Dendritic cell treated with granulocyte-macrophage colony-stimulating factor and Interleukin-4, amounts not matched to agents 40 ng/mL and 50 ng/mL, for 4 days (primary cell): ENCODE measurements at regions not wholly inside any gene's neighbourhood (a gene's known extent, or its start where the extent isn't known, plus 50 kb on each side); places are given as distances from the start of the nearest gene placed in this dataset.
"Not testable (repeated sequence)": the region's sequence is repeated elsewhere in the genome, so short reads cannot be mapped to it uniquely, and the experiment has no call there.

Experiments
- H3K27ac Mint-ChIP-seq: one replicate; pipeline ENCODE4 v1.8.0; 2022; ENCODE audit warnings: mild to moderate bottlenecking, mixed read lengths
- H3K27me3 Mint-ChIP-seq: one replicate; pipeline ENCODE4 v1.8.0; 2022; ENCODE audit warnings: mild to moderate bottlenecking, mixed read lengths
- H3K36me3 Mint-ChIP-seq: one replicate; pipeline ENCODE4 v1.8.0; 2022; ENCODE audit warnings: low read depth, mixed read lengths
- H3K4me1 Mint-ChIP-seq: one replicate; pipeline ENCODE4 v1.8.0; 2022; ENCODE audit warnings: low read depth, mixed read lengths
- H3K4me3 Mint-ChIP-seq: one replicate; pipeline ENCODE4 v1.8.0; 2022; ENCODE audit warnings: mild to moderate bottlenecking, moderate library complexity, mixed read lengths
- H3K9me3 Mint-ChIP-seq: one replicate; pipeline ENCODE4 v1.8.0; 2022; ENCODE audit warnings: mixed read lengths
- intact Hi-C: fragments of 100-400 bp; cut with micrococcal nuclease; formaldehyde crosslinking; loops from one replicate; pipeline ENCODE4 v1.15.0; 2022

GRCh38 chr4:82301390-82301789, 72.4 kb downstream of the HNRNPD start:
- H3K4me1 Mint-ChIP-seq, H3K27me3 Mint-ChIP-seq, H3K27ac Mint-ChIP-seq, H3K9me3 Mint-ChIP-seq, intact Hi-C loops, H3K36me3 Mint-ChIP-seq, H3K4me3 Mint-ChIP-seq: not testable (repeated sequence)

- Mint-ChIP-seq H3K27me3 (no peaks in the 10 kb centered on the region), H3K4me1 (peaks cover 16% of the 10 kb centered on the region), H3K36me3 (no peaks in the 10 kb centered on the region), H3K9me3 (no peaks in the 10 kb centered on the region), H3K27ac (no peak overlapping the region), H3K4me3 (no peak overlapping the region)
- intact Hi-C loops, result no loop called here
Measured at GRCh38 chr4:82293304-82293703, 80.5 kb downstream of the HNRNPD start.

- intact Hi-C loops, result loop anchor here (10.0 kb wide), 1 partner anchor 823 kb away; no protein-coding TSS in a partner anchor
- Mint-ChIP-seq H3K36me3 (no peaks in the 10 kb centered on the region), H3K9me3 (no peaks in the 10 kb centered on the region), H3K4me1 (peaks cover 20% of the 10 kb centered on the region), H3K4me3 (no peak overlapping the region), H3K27ac (no peak overlapping the region), H3K27me3 (peaks cover 13% of the 10 kb centered on the region)
Measured at GRCh38 chr4:82287720-82288119, 86.1 kb downstream of the HNRNPD start.

- Mint-ChIP-seq H3K27ac (peak overlapping the region; percentile 57), H3K9me3 (no peaks in the 10 kb centered on the region), H3K27me3 (peaks cover 20% of the 10 kb centered on the region), H3K4me1 (peaks cover 14% of the 10 kb centered on the region), H3K36me3 (no peaks in the 10 kb centered on the region), H3K4me3 (peak overlapping the region; percentile 67)
- intact Hi-C loops, result loop anchor here (2.0 to 10.0 kb wide), 3 partner anchors 86 to 820 kb away; no protein-coding TSS in a partner anchor
Measured at GRCh38 chr4:82284858-82285805, 88.7 kb downstream of the HNRNPD start.

GRCh38 chr4:82284475-82284857, 89.3 kb downstream of the HNRNPD start:
- peaks cover 20% of the 10 kb centered on the region for H3K27me3 Mint-ChIP-seq
- intact Hi-C loops, result loop anchor here (2.0 to 10.0 kb wide), 3 partner anchors 86 to 820 kb away; no protein-coding TSS in a partner anchor
- no peaks in the 10 kb centered on the region for H3K36me3 Mint-ChIP-seq
- peaks cover 14% of the 10 kb centered on the region for H3K4me1 Mint-ChIP-seq
- peak overlapping the region; percentile 57 for H3K27ac Mint-ChIP-seq
- no peaks in the 10 kb centered on the region for H3K9me3 Mint-ChIP-seq
- peak overlapping the region; percentile 67 for H3K4me3 Mint-ChIP-seq

- Mint-ChIP-seq H3K4me3 (no peak overlapping the region), H3K27ac (no peak overlapping the region), H3K9me3 (no peaks in the 10 kb centered on the region), H3K4me1 (peaks cover 14% of the 10 kb centered on the region), H3K27me3 (peaks cover 20% of the 10 kb centered on the region), H3K36me3 (no peaks in the 10 kb centered on the region)
- intact Hi-C loops, result loop anchor here (10.0 kb wide), 1 partner anchor 818 kb away; no protein-coding TSS in a partner anchor
Measured at GRCh38 chr4:82282875-82283274, 90.9 kb downstream of the HNRNPD start.

GRCh38 chr4:82279550-82279949, 94.2 kb downstream of the HNRNPD start:
- Mint-ChIP-seq H3K4me1 (peaks cover 14% of the 10 kb centered on the region), H3K27me3 (peaks cover 26% of the 10 kb centered on the region)
- H3K36me3 Mint-ChIP-seq, H3K27ac Mint-ChIP-seq, H3K9me3 Mint-ChIP-seq, intact Hi-C loops, H3K4me3 Mint-ChIP-seq: not testable (repeated sequence)

GRCh38 chr4:82276332-82276640, 97.5 kb downstream of the HNRNPD start:
- H3K36me3 Mint-ChIP-seq, result no peaks in the 10 kb centered on the region
- intact Hi-C loops, result no loop called here

GRCh38 chr4:82275431-82276331, 98.1 kb downstream of the HNRNPD start:
- no peaks in the 10 kb centered on the region for H3K9me3 Mint-ChIP-seq
- no peak overlapping the region for H3K27ac Mint-ChIP-seq
- no peak overlapping the region for H3K4me3 Mint-ChIP-seq
- H3K27me3 Mint-ChIP-seq, result peaks cover 20% of the 10 kb centered on the region
- intact Hi-C loops, result no loop called here
- H3K4me1 Mint-ChIP-seq, result peaks cover 18% of the 10 kb centered on the region
- H3K36me3 Mint-ChIP-seq, result no peaks in the 10 kb centered on the region

More at GRCh38 chr4:82276332-82276640, 97.5 kb downstream of the HNRNPD start:
- H3K4me1 Mint-ChIP-seq, result peaks cover 18% of the 10 kb centered on the region
- H3K9me3 Mint-ChIP-seq, result no peaks in the 10 kb centered on the region
- H3K27me3 Mint-ChIP-seq, result peaks cover 20% of the 10 kb centered on the region
- no peak overlapping the region for H3K4me3 Mint-ChIP-seq
- no peak overlapping the region for H3K27ac Mint-ChIP-seq

- H3K9me3 Mint-ChIP-seq, H3K4me3 Mint-ChIP-seq, intact Hi-C loops, H3K36me3 Mint-ChIP-seq, H3K27ac Mint-ChIP-seq: not testable (repeated sequence)
- Mint-ChIP-seq H3K4me1 (peaks cover 18% of the 10 kb centered on the region), H3K27me3 (peaks cover 20% of the 10 kb centered on the region)
Measured at GRCh38 chr4:82274700-82275099, 99.1 kb downstream of the HNRNPD start.

GRCh38 chr4:82272523-82272922, 101.3 kb downstream of the HNRNPD start:
- H3K27ac Mint-ChIP-seq, H3K9me3 Mint-ChIP-seq, H3K4me3 Mint-ChIP-seq, H3K36me3 Mint-ChIP-seq, intact Hi-C loops: not testable (repeated sequence)
- Mint-ChIP-seq H3K27me3 (peaks cover 20% of the 10 kb centered on the region), H3K4me1 (peaks cover 29% of the 10 kb centered on the region)

GRCh38 chr4:82271915-82272480, 101.8 kb downstream of the HNRNPD start:
- Mint-ChIP-seq H3K27me3 (peaks cover 18% of the 10 kb centered on the region), H3K4me1 (peaks cover 34% of the 10 kb centered on the region)
- H3K4me3 Mint-ChIP-seq, H3K27ac Mint-ChIP-seq, intact Hi-C loops, H3K36me3 Mint-ChIP-seq, H3K9me3 Mint-ChIP-seq: not testable (repeated sequence)

GRCh38 chr4:82268826-82269193, 105.0 kb downstream of the HNRNPD start:
- Mint-ChIP-seq H3K4me1 (peaks cover 26% of the 10 kb centered on the region), H3K27me3 (peaks cover 10% of the 10 kb centered on the region), H3K36me3 (no peaks in the 10 kb centered on the region), H3K9me3 (no peaks in the 10 kb centered on the region), H3K27ac (peak overlapping the region; percentile 83), H3K4me3 (no peak overlapping the region)
- intact Hi-C loops, result loop anchor here (1.0 to 10.0 kb wide), 5 partner anchors 42 to 863 kb away; no protein-coding TSS in a partner anchor
